CD4-positive, alpha-beta T cell treated with Interleukin-15 for 4 hours (primary cell): ENCODE measurements at regions not wholly inside any gene's neighbourhood (a gene's known extent, or its start where the extent isn't known, plus 50 kb on each side); places are given as distances from the start of the nearest gene placed in this dataset.

Source experiments
- DNase-seq: peaks from one replicate; pipeline ENCODE4 v3.0.0-alpha.2; 2020; ENCODE audit warnings: low spot score

DNA sequence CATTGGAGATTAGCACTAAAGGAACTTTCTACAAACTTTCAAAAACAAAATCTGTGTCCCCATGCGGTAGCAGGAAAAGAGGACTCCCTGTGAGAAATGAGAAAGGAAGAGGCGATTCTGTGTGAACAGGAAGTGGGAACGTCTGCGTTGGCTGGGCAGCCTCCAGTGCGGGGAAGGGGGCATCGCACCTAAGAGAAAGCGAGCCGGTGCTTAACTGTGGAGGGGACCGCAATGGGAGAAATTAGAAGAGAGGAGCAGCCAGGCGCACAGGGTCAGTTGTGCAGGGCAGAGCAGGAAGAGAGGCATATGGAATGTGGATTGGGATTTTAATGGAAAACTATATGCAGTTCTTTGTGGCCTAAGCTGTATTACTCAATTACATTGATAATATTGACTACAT is 77.4 kb upstream of the DOCK9 start:
- no peak for DNase-seq

GRCh38 chr13:99055735-99056134 is 77.9 kb upstream of the DOCK9 start:
- no peak for DNase-seq

DNA sequence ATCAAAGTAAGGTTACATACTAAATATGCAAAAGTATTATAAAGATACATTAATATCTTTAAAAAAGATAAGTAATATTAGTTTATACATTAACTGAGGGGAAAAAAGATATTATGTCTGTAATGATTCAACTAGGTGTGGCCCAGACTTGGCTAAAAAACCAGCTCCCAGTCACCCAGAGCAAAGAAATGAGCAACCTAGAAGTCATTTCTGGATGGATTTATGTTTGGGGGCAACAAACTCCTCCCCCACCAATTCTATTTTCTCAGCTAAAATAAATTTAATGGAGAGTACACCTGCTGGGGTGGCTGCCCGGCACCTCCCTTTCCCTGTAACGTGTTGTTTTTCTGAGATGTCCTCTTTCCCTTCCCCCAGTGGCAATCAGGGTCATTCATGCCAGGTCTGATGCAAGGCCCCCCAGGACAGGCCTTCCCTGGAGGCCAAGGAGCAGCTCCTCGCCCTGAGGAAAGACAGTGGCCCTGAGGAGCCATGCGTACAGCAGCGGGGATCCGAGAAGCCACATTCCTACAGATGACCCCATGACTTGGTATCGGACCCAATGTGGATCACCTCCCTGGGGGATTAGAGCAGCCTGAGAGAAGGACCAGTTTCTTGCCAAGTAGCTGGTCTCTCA is 78.6 kb upstream of the DOCK9 start:
- DNase-seq, result no peak

DNA sequence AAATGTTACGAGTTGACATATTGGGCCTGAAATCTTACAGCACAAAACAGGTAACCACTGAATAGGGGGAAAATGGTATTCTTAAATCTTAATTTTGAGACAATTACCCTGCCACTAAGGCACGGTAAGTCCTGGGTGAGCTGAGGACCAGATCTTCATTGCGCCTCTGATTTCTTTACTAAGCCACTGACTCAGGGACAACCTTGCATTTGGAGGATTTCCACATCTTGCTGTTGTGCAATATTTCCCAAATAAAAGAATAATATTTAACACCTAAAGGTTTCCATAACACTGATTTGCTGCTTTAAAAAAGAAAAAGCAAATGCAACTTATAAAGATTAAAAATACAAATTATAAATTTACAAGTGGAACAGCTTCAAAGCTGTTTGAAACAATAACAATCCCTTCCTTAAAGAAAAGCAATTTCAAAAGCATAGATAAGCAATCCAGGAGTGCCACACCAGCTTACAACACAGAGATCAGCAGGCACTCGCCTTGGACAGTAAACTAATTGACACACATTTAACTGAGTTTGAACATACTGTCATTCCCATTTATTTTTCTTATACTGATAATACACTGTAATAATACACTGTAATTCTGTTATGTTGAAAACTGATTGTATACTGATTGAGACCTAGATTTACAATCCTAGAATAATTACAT is 79.6 kb upstream of the DOCK9 start:
- no peak for DNase-seq

DNA sequence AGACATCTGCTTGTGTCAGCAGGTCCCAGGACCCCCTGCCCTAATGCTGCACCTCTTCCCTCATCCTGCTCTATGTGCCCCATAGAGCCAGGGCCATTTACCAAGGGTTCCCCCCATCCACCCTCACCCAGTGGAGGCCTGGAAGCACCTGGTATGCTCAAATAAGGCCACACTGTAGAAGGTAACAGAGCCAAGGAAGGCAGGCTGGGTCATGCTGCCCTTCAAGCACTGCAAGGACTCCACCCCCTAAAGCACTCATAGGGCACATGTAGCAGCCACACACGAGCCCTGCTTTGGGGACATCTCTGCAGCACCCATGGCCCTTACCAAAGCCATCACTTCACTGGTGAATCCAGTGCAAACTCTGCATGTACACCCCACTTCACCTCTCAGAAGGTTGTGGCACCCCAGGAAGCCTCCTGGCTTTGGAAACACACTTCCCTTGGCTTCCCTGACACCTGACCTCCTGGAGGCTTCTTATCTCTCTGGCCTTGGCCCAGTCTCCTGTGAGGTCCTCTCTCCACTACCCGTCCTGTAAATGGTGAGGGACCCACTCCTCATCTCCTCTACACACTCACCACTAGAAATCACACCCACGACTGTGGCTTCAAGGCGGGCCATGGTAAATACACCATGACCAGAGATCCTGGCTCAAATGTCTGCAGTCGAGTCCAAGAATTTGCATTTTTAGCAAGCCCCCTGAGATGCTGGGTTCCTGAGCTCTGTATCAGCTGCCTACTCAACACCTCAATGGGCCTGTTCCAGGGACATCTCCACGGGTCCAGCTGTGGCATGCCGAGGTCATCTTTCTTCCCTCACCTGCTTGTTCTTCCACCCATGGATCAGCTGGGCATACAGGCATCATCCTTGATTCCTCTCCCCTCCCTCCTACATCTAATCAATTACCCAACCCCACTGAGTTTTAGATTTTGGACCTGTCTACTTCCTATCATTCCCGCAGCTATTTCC is 80.9 kb upstream of the DOCK9 start:
- no peak for DNase-seq

DNA sequence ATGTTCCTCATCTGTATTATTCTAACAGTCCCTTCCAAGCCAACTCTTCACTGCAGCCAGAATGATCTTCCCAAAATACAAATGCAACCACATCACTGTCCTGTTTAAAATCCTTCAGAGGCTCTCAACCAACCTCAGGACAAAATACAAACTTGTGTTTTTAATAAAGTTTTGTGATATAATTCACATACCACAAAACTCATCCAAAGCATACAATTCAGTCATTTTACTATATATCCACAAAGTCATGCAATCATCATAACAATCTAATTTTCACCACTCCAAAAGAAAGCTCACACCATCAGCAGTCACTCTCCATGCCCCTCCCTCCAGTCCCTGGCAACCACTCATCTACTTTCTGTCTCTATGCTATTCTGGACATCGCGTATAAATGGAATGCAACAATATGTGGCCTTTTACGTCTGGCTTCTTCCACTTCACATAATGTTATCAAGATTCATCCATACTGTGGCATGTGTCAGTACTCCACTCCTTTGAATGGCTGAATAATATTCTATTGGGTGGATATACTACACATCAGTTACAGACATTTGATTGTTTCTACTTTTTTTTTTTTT is 81.7 kb upstream of the DOCK9 start:
- DNase-seq, result no peak

DNA sequence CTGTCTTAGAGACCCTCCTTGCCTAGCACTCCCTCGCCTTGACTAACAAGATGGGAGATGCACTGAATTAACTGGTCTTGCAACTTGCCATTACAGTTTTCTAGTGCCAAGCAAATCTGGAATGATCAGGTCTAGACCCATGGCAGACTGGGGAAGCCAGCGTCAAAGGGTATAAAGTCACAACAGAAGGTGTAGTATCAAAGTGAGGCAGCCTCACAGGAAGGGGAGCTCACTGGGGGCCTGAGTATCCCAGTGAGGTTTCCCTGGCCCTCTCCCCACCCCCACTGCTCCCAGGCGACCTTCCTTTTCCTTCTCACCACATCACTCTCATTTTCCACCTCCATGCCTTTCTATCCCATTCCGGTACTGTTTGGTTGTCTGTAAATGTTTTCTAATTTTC is 83.5 kb upstream of the DOCK9 start:
- no peak for DNase-seq

DNA sequence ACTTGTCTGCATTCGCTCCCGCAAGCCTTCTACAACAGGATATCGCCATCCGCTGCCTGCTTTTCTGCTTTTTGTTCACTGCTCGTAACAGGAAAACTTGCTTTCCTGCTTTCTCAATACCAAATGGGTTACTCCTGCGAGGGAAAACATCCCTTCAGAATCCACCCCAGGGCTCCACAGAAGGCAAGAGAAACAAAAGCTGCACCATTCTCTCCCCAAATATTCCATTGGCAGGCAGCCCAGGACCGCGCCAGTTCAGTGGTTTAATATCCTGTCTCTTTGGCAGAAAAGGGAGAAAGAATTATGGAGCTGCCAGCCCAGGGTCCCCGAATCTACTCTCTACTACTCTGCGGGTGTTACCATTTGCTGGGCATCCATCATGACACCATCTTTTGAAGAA is 84.7 kb upstream of the DOCK9 start:
- no peak for DNase-seq

- no peak for DNase-seq
These were observed 85.3 kb upstream of the DOCK9 start for GRCh38 chr13:99063178-99063577.

GRCh38 chr13:99063952-99064351 is 86.1 kb upstream of the DOCK9 start:
- DNase-seq, result no peak

- DNase-seq, result no peak
These were observed 86.9 kb upstream of the DOCK9 start for GRCh38 chr13:99064624-99065234.

DNA sequence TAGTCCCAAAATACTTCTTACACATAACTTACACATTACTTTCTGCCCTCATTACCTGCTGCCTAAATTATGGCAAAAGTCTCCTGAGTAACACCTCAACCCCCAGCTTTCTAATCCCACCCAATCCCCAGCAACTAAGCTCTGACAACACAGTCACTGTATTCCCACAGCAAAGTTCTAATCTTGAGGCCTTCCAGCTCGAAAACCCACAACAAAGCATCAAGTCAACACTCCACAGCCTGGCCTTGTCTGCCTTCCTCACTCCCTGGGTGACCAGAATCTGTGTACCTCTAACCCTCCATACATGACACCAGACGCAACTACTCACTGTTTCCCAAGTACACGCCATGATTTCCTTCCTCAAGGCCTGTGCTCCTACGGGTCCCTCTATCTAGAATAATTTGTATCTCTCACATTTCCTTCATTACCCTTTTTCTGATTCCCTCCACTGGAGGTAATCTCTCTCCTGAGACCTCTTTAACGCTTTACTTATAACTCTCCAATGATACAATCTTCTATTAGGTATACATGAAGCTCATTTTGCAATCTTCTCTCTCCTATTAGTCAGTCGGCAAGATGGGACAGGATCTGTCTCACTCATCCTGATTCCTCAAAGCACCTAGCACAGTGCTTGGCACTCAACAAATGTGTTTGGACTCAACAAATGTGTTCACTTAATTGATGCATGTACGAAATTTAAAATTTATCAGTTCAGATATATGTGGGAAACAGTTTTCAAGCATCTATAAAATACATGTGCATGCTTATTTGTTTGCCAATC is 87.6 kb upstream of the DOCK9 start:
- DNase-seq, result no peak

- DNase-seq, result no peak
These were observed 88.4 kb upstream of the DOCK9 start for GRCh38 chr13:99066219-99066618.

DNA sequence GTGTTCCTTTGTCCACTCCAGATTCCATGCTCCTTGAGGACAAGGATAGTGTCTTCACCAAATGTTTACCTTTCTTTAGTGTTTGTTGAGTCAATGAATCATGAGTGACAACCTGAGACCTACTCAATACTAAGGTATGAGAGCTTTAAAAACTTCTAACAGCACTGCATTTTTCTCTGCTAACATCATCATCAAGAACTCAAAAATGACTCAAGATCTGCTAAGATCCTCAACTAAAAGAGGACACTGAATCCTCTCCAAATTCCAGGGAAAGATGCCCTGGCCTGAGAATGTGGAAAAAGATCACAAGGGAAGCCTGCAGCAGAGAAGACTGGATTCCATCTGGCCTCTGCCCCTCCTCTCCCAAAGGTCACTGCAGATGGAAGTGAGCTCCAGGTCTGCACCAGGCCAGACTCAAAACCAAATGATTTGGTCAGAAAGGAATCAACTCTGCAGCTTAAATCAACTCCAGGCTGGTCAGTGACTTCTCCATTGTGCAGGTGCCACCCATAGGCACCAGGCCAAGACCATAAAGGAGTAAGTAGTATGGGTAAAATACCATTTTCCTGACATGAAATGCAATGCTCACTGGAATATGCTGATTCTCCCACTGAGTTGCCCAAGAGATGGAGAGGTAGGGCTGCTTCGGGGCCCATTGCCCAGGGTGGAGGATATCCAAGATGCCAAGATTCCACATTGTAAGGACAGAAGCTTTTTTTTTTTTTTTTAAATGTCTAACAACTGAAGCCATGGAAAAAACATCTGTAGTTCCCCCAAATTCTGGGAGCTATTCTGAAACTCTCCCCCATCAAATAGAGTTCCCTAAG is 89.5 kb upstream of the DOCK9 start:
- no peak for DNase-seq

DNA sequence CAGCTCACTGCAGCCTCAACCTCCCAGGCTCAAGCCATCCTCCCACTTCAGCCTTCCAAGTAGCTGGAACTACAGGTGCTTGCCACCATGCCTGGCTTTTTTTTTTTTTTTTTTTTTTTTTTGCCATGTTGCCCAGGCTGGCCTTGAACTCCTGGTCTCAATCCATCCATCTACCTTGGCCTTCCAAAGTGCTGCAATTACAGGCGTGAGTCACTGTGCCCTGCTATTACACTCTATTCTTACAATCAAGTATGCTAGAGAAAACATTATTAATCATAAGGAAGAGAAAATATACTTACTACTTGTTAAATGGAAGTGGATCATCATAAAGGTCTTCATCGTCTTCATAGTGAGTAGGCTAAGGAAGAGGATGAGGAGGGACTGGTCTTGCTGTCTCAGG is 93.3 kb upstream of the DOCK9 start:
- DNase-seq, result no peak

DNA sequence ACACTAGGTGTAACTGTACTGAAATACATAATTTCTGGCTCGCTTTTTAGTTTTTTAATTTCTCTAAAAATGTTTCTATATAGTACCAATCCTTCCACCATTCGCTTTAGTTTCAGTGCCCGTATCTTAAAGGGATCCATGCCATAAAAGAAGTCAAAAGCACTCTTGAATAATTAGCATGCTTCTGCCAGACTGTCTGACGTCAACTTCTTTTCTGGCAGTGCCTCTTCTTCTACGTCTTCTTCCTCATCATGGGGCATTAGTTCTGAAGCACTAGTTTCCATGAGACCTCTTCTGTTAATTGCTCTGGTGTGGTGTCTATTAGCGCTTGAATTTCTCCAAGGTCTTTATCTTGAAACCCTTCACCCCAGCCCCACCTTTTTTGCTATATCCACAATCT is 93.8 kb upstream of the DOCK9 start:
- no peak for DNase-seq

DNA sequence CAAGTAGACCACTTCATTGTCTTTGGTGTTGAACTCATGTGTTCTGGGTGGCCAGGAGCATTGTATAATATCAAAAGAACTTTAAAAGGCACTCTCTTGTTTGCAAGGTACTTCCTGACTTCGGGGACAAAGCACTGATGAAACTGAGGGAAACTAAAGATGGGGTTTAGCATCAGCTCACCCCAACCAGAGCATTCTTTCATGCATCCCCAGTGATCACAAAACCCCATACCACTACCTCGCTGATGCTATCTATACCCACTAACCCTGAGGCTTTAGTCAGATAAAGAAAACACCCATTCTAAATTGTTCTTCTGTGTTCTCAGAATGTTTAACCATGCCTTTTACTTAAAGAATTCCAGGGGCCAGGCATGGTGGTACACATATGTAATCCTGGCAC is 94.5 kb upstream of the DOCK9 start:
- no peak for DNase-seq

GRCh38 chr13:99072941-99073340 is 95.1 kb upstream of the DOCK9 start:
- DNase-seq, result no peak

DNA sequence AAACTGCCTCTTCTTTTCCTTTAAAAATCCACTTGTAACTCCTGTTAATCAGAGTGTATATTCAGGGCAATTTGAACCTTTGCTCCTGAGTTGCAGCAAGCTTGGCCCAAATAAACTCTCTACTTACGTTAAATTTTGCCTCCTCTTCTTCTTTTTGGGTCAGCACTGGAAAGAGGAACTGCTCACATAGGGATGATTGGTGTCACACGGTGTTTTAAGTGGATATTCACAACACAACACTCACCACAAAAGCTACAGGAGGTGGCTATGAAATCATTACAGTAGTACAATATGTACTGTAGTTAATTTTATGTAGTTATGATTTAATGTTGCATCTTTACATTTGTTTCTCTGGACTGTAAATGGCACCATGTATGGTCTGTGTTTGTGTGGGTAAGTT is 96.8 kb upstream of the DOCK9 start:
- DNase-seq, result no peak
